HEK293 (cell line): ENCODE measurements at regions not wholly inside any gene's neighbourhood (a gene's known extent, or its start where the extent isn't known, plus 50 kb on each side); places are given as distances from the start of the nearest gene placed in this dataset.

Experiments
- RBAK ChIP-seq: fragments of 450-650 bp; formaldehyde crosslinking; IDR thresholded peaks from 2 replicates; pipeline ENCODE4 v1.5.1; 2016; ENCODE audit warnings: missing biosample characterization, missing genetic modification characterization
- ZFP69B ChIP-seq: fragments of 450-650 bp; formaldehyde crosslinking; IDR thresholded peaks from 2 replicates; pipeline ENCODE4 v1.5.1; 2016; ENCODE audit warnings: missing biosample characterization, missing genetic modification characterization
- ZNF174 ChIP-seq: fragments of 450-650 bp; formaldehyde crosslinking; IDR thresholded peaks from 2 replicates; pipeline ENCODE4 v1.5.0; 2017; ENCODE audit warnings: missing biosample characterization, mild to moderate bottlenecking, missing genetic modification characterization
- ZNF274 ChIP-seq, 2 experiments: fragments of 200-500 bp in 1 of 2; fragments of 450-650 bp in 1 of 2; sonication (Bioruptor generic) in 1 of 2; formaldehyde crosslinking in 1 of 2; IDR thresholded peaks; 2 replicates each; pipeline versions ENCODE4 v1.5.1 to v1.6.1; 2014 to 2016; ENCODE audit warnings: borderline replicate concordance in 1 of 2, inconsistent platforms in 1 of 2, low read length in 1 of 2, missing biosample characterization in 1 of 2, missing genetic modification characterization in 1 of 2
- ZNF792 ChIP-seq: fragments of 450-650 bp; formaldehyde crosslinking; IDR thresholded peaks from 2 replicates; pipeline ENCODE4 v1.5.1; 2016; ENCODE audit warnings: missing biosample characterization, missing genetic modification characterization

- TF ChIP-seq RBAK (tag by site-specific recombination), result no peak
- no peak for TF ChIP-seq ZNF174 (tag by site-specific recombination)
- no peak for TF ChIP-seq ZNF274 (IDR thresholded peaks at IDR 0.05; ENCODE audit: low read length)
- no peak for TF ChIP-seq ZNF274 (tag by site-specific recombination; IDR thresholded peaks at IDR 0.05; ENCODE audit: borderline replicate concordance)
- no peak for TF ChIP-seq ZFP69B (tag by site-specific recombination)
- TF ChIP-seq ZNF792 (tag by site-specific recombination), result no peak
Observed at GRCh38 chr3:152621006-152621868, 213.7 kb upstream of the P2RY1 start.
